Mesenchymal stem cell (in vitro differentiated cells and primary cell): ENCODE measurements at regions not wholly inside any gene's neighbourhood (a gene's known extent, or its start where the extent isn't known, plus 50 kb on each side); places are given as distances from the start of the nearest gene placed in this dataset.

Experiments used
- DNase-seq: peaks from one replicate; pipeline ENCODE4 v3.0.0-alpha.2; 2013
- H2AFZ ChIP-seq: one replicate; pipeline ENCODE4 v1.6.1; 2013; ENCODE audit warnings: low read depth, mild to moderate bottlenecking, control low read depth, inconsistent platforms, low read length, moderate library complexity
- H2AK5ac ChIP-seq: 2 replicates; pipeline ENCODE4 v1.6.1; 2013; ENCODE audit warnings: low read length, moderate library complexity, mild to moderate bottlenecking, inconsistent platforms; ENCODE audit not compliant: severe bottlenecking
- H2BK120ac ChIP-seq: one replicate; pipeline ENCODE4 v1.6.1; 2013; ENCODE audit warnings: low read depth, mild to moderate bottlenecking, inconsistent platforms, low read length, moderate library complexity
- H2BK12ac ChIP-seq, 2 experiments: one replicate each; pipeline ENCODE4 v1.6.1; 2013; ENCODE audit warnings: inconsistent platforms in 2 of 2, low read length in 2 of 2, mild to moderate bottlenecking in 2 of 2, moderate library complexity in 2 of 2, control low read depth in 1 of 2
- H2BK15ac ChIP-seq: one replicate; pipeline ENCODE4 v1.6.1; 2013; ENCODE audit warnings: mild to moderate bottlenecking, low read depth, inconsistent platforms; ENCODE audit not compliant: poor library complexity, severe bottlenecking
- H2BK5ac ChIP-seq: 2 replicates; pipeline ENCODE4 v1.6.1; 2013; ENCODE audit warnings: low read depth, mild to moderate bottlenecking, low read length, control low read depth, inconsistent platforms; ENCODE audit not compliant: poor library complexity, severe bottlenecking
- H3K14ac ChIP-seq, 2 experiments: one replicate each; pipeline ENCODE4 v1.6.1; 2013; ENCODE audit warnings: inconsistent platforms in 2 of 2, low read length in 2 of 2, control low read depth in 1 of 2, mild to moderate bottlenecking in 1 of 2, moderate library complexity in 1 of 2
- H3K18ac ChIP-seq, 2 experiments: one replicate each; pipeline ENCODE4 v1.6.1; 2013; ENCODE audit warnings: inconsistent platforms in 2 of 2, low read length in 2 of 2, control low read depth in 1 of 2, low read depth in 1 of 2, mild to moderate bottlenecking in 1 of 2
- H3K23ac ChIP-seq, 2 experiments: one replicate each; pipeline ENCODE4 v1.6.1; 2013; ENCODE audit warnings: inconsistent platforms in 2 of 2, low read length in 2 of 2, mild to moderate bottlenecking in 2 of 2, moderate library complexity in 2 of 2, control low read depth in 1 of 2
- H3K27ac ChIP-seq: 2 replicates; pipeline ENCODE4 v1.5.1; 2013; ENCODE audit warnings: mild to moderate bottlenecking, moderate library complexity, low read length, control low read depth, inconsistent platforms; ENCODE audit not compliant: poor library complexity, severe bottlenecking
- H3K27me3 ChIP-seq, 2 experiments: 2 replicates each; pipeline versions ENCODE4 v1.6.1 to v1.7.0; 2013; ENCODE audit warnings: low read length in 2 of 2, mild to moderate bottlenecking in 2 of 2, moderate library complexity in 2 of 2, control low read depth in 1 of 2, inconsistent platforms in 1 of 2; ENCODE audit not compliant: control insufficient read depth in 1 of 2, insufficient read depth in 1 of 2
- H3K36me3 ChIP-seq, 2 experiments: 2 replicates each; pipeline versions ENCODE4 v1.6.1 to v1.7.0; 2013; ENCODE audit warnings: low read length in 2 of 2, control low read depth in 1 of 2, inconsistent platforms in 1 of 2, low read depth in 1 of 2, mild to moderate bottlenecking in 1 of 2; ENCODE audit not compliant: insufficient read depth in 2 of 2, control insufficient read depth in 1 of 2
- H3K4ac ChIP-seq, 2 experiments: one replicate each; pipeline ENCODE4 v1.6.1; 2013; ENCODE audit warnings: inconsistent platforms in 2 of 2, low read length in 2 of 2, mild to moderate bottlenecking in 2 of 2, moderate library complexity in 2 of 2, control low read depth in 1 of 2, low read depth in 1 of 2
- H3K4me1 ChIP-seq: 2 replicates; pipeline ENCODE4 v1.6.1; 2013; ENCODE audit warnings: low read depth, low read length, control low read depth; ENCODE audit not compliant: control insufficient read depth, insufficient read depth
- H3K4me2 ChIP-seq: 2 replicates; pipeline ENCODE4 v1.6.1; 2013; ENCODE audit warnings: low read length, mild to moderate bottlenecking, inconsistent platforms; ENCODE audit not compliant: poor library complexity, severe bottlenecking
- H3K4me3 ChIP-seq, 2 experiments: 2 replicates each; pipeline versions ENCODE4 v1.5.1 to v1.7.0; 2013; ENCODE audit warnings: low read length in 2 of 2, mild to moderate bottlenecking in 2 of 2, control low read depth in 1 of 2, low read depth in 1 of 2; ENCODE audit not compliant: insufficient read depth in 1 of 2
- H3K79me1 ChIP-seq: replicated peaks from 2 replicates; pipeline ENCODE4 v1.6.1; 2013; ENCODE audit warnings: mild to moderate bottlenecking, control low read depth, low read length, inconsistent platforms; ENCODE audit not compliant: poor library complexity, severe bottlenecking
- H3K9ac ChIP-seq: 2 replicates; pipeline ENCODE4 v1.7.0; 2013; ENCODE audit warnings: mild to moderate bottlenecking, low read length, moderate library complexity
- H3K9me3 ChIP-seq: 2 replicates; pipeline ENCODE4 v1.7.0; 2013; ENCODE audit warnings: mild to moderate bottlenecking, low read length; ENCODE audit not compliant: control insufficient read depth
- H4K8ac ChIP-seq: one replicate; pipeline ENCODE4 v1.6.1; 2013; ENCODE audit warnings: inconsistent platforms, mild to moderate bottlenecking, low read length, moderate library complexity
- H4K91ac ChIP-seq: one replicate; pipeline ENCODE4 v1.6.1; 2013; ENCODE audit warnings: mild to moderate bottlenecking, low read length, inconsistent platforms
- WGBS: methylation state at CpG from one replicate; pipeline ENCODE4 v1.1.7; 2013; ENCODE audit warnings: mixed read lengths; 5-methylcytosine and 5-hydroxymethylcytosine counted together

- H3K79me1 ChIP-seq, result no peaks in the 10 kb centered on the region
- H3K27ac ChIP-seq, result no peak overlapping the region
- no peak overlapping the region for H3K14ac ChIP-seq
- no peak overlapping the region for H3K4me3 ChIP-seq
- no peak overlapping the region for H3K23ac ChIP-seq
- no peak overlapping the region for H3K18ac ChIP-seq
- H4K91ac ChIP-seq, result peak overlapping the region; percentile 27
- H4K8ac ChIP-seq, result no peak overlapping the region
- H2AK5ac ChIP-seq, result no peak overlapping the region
- no peak overlapping the region for H3K4me2 ChIP-seq
- no peak overlapping the region for H2BK120ac ChIP-seq
- H3K4me1 ChIP-seq, result no peaks in the 10 kb centered on the region
- no peaks in the 10 kb centered on the region for H3K27me3 ChIP-seq
- H3K4ac ChIP-seq, result no peak overlapping the region
- DNase-seq, result no peak
- H3K9ac ChIP-seq, result no peak overlapping the region
- no peaks in the 10 kb centered on the region for H3K9me3 ChIP-seq
- H2AFZ ChIP-seq, result peak overlapping the region; percentile 14
- WGBS, result 81% methylated on average over 8 of the region's 8 CpGs
- H2BK5ac ChIP-seq, result no peak overlapping the region
- H3K36me3 ChIP-seq, result no peaks in the 10 kb centered on the region
- H2BK12ac ChIP-seq, result no peak overlapping the region
- H2BK15ac ChIP-seq, result no peak overlapping the region
Observed at GRCh38 chr16:9366048-9366969, 274.9 kb downstream of the HAPSTR1 start.

- Histone ChIP-seq H3K9me3 (peaks cover 5% of the 10 kb centered on the region), H2BK12ac (no peak overlapping the region), H3K4me1 (no peaks in the 10 kb centered on the region), H2BK15ac (no peak overlapping the region), H3K9ac (no peak overlapping the region), H3K23ac (no peak overlapping the region), H2BK120ac (no peak overlapping the region), H4K8ac (no peak overlapping the region), H3K36me3 (no peaks in the 10 kb centered on the region), H2BK5ac (no peak overlapping the region), H3K4ac (no peak overlapping the region), H3K14ac (no peak overlapping the region), H2AFZ (no peak overlapping the region), H3K27ac (no peak overlapping the region), H3K4me2 (no peak overlapping the region), H2AK5ac (no peak overlapping the region), H3K79me1 (no peaks in the 10 kb centered on the region), H3K18ac (no peak overlapping the region), H4K91ac (no peak overlapping the region), H3K27me3 (no peaks in the 10 kb centered on the region), H3K4me3 (no peak overlapping the region)
- 39% methylated on average over 9 of the region's 9 CpGs for WGBS
- DNase-seq, result no peak
Observed at GRCh38 chr16:9370061-9370491, 278.6 kb downstream of the HAPSTR1 start.

GRCh38 chr16:9371713-9372448, 280.4 kb downstream of the HAPSTR1 start:
- Histone ChIP-seq H3K4me2 (no peak overlapping the region), H3K18ac (no peak overlapping the region), H2BK120ac (no peak overlapping the region), H3K27ac (no peak overlapping the region), H3K4me1 (no peaks in the 10 kb centered on the region), H3K36me3 (no peaks in the 10 kb centered on the region), H3K9ac (no peak overlapping the region), H3K4me3 (no peak overlapping the region), H3K4ac (no peak overlapping the region), H3K79me1 (no peaks in the 10 kb centered on the region), H3K14ac (no peak overlapping the region), H3K9me3 (peaks cover 5% of the 10 kb centered on the region), H4K91ac (no peak overlapping the region), H2AK5ac (no peak overlapping the region), H2AFZ (no peak overlapping the region), H3K27me3 (no peaks in the 10 kb centered on the region), H4K8ac (no peak overlapping the region), H2BK5ac (no peak overlapping the region), H2BK12ac (no peak overlapping the region), H3K23ac (no peak overlapping the region), H2BK15ac (no peak overlapping the region)
- no peak for DNase-seq
- 80% methylated on average over 8 of the region's 8 CpGs for WGBS
